SK-MEL-5 (cell line): ENCODE measurements at regions not wholly inside any gene's neighbourhood (a gene's known extent, or its start where the extent isn't known, plus 50 kb on each side); places are given as distances from the start of the nearest gene placed in this dataset.

ENCODE experiments used
- DNase-seq: peaks from one replicate; pipeline ENCODE4 v3.0.0-alpha.2; 2016; ENCODE audit warnings: low read depth, low spot score
- in situ Hi-C: cut with HindIII; loops from 2 replicates; pipeline ENCODE4 v1.10.0; 2016; ENCODE audit warnings: low sequenced_read_pairs, high pct_unique_total_duplicates, low pct_unique_long_range_greater_than_20kb

DNA sequence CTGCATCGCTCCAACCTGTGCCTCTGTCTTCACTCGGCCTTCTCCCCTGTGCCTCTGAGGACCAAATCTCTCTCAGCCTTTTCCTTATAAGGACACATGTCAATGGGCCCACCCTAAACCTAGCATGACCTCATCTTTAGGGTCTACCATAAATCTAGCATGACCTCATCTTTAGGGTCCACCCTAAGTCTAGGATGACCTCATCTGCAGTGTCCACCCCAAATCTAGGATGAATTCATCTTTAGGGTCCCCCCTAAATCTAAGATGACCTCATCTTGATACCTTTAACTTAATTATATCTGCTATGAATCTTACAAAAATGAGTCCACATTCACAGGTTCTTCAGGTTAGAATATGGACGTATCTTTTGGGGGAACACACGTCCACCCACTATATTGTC, 131.1 kb upstream of the RPL38 start:
- in situ Hi-C loops = no loop called here
- DNase-seq = no peak

- in situ Hi-C loops = no loop called here
- DNase-seq = no peak
Measured at GRCh38 chr17:74076446-74076845, 127.0 kb upstream of the RPL38 start.

DNA sequence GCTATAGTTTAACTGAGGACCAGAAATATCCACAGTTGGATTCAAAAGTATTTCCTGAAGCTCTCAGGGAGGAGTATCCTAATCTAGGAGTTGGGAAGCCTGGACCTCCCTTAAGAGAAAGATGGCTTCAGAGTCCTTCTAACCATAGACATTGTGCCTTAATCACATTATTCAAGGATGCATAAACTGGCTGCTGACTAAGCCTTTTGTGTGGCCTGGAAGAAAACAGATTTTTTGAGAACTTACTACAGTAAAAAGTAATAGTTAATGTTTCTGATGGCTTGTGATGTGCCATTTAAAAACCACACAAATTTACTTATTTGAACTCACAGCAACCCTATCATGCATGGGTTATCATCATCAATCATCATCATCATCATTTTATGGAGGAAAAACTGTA, 126.2 kb upstream of the RPL38 start:
- no peak for DNase-seq
- in situ Hi-C loops = no loop called here

DNA sequence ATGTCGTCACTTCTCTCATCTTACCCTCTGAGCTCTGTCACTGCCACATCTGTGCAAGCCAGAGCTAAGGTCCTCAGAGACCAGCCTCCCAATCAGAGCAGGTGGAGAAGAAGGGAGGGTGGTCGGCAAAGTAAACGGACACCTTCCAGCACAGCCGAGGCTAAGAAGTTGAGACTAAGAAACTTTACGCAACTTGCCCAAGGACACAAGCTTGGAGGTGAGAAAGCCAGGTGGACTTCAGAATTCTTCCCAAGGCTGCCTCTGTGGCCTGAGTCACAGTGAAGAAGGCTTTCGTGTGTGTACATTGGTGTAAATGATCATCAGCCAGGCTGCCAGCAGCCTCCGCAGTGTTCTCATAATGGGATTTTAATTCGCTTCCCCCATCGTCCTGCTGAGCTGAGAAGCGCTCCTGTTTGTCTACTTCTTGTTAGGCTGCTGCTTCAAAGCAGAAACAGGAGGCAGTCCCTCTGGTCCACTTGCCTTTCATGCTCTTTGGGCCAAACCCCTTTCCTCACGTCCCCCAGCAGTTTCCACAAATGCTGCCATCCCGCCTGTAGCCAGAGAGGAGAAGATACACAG, 125.0 kb upstream of the RPL38 start:
- no peak for DNase-seq
- in situ Hi-C loops = no loop called here

DNA sequence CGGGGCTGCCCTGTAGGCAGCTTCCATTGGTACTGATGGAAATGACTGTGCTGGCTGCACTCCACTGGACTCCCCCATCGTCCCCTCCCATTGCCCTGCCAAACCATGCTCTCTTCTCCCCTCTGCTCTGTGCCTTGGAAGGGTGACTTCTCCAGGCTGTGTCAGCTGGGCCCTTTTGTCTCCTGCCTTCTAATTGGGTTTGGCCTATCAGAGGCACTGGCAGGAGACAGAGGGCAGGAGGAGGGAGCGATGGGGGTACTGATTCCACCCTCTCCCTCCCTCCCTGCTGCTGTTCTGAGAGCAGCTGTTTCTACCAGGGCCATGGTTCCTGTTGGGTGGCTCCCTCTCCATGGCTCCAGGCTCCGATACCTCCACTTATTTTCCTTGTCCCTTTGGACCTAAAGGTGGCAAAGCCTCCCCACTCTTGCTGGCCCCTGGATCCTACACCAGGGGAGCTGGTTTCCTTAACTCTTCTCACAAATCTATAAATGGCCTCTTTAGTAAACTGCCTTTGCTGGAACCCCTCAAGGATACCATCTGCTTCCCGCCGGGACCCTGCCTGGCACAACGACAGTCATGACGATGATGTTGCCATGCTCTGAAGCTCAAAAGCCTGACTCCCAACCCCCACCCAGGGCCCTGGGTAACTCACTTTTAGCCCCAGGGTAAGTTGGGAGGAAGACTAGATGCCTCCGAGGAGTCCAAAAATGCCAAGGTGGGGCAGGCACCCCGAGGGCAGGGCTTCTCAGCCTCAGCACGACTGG, 123.8 kb upstream of the RPL38 start:
- no peak for DNase-seq
- in situ Hi-C loops = no loop called here

DNA sequence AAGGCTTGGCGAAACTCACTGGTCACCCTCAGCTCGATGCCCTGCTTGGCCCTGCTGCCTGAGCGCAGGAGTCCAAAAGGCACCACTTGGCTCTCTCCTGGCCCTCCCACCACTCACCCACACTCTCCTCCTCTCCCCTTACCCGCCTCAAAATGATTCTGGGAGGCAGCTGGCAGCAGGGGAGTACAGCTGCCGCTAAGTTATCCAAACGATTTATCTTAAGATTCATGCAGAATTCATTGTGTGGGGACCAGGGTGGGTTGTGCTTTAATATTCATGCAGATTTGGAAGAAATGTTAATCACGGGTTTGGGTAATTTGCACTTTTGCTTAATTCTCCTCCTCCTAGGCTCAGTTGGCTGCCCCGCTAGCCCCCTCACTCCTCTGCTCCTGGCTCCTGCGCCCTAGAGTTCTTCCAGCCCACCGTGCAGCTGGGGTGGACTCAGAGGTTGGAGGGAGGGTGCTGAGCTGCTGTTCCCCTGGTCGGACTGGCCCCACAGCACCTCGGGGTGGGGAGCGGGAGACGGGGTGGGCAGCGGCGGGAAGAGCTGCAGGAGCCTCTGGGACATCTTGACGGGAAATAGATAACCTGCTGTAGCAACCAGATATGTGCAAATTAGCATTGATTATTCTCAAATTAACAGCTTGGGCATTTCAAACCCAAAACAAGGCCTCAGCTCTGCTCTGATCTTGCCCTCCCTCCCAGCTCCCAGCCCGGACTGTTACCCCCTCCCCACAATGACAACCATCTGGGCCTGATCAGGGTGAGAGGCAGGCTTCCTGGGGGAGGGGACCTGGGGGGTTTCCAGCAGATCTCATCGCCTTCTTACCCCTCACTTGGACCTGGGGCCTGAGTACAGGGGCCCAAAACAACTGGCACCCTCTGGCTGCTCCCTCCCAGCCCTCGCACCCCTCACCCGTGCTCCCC, 122.6 kb upstream of the RPL38 start:
- in situ Hi-C loops = no loop called here
- DNase-seq = no peak

DNA sequence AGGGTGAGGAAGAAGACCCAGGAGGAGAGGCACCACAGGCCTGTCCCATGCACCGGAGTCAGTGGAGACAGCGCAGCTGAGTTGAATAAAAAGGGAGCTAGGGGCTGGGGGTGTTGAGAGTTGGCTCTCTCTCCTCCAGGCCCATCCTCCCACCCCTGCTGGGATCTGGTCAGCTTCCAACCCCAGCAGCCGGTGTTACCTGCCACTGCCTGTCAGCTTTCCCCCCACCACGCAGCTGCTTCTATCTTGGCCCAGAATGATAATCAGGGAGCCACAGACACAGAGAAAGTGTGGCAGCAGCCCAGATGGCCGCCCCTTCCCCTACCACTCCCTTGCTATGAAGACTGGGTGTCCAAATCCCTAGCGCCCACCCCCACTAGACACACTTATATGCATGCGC, 120.6 kb upstream of the RPL38 start:
- in situ Hi-C loops = no loop called here

DNA sequence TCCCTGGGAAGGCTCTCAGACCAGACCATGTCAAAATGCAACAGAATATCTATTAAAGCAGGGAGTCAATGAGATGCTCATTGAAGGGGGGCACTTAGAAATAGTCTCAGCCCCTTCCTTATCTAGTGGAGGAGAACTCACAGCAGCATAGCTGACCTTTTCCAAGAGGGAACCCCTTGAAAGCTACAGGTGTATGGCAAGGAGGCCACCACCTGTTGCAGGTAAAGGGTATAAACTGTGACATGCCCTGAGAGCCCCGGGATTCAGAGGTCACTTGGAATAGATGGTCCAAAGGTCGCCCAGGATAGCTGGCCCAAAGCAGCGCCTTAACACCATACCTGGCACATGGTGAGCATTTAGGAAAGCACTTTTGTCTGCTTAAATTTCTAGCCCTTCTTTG, 120.2 kb upstream of the RPL38 start:
- no peak for DNase-seq
- in situ Hi-C loops = no loop called here

More for the DNA sequence above, 120.6 kb upstream of the RPL38 start:
- DNase-seq = no peak

DNA sequence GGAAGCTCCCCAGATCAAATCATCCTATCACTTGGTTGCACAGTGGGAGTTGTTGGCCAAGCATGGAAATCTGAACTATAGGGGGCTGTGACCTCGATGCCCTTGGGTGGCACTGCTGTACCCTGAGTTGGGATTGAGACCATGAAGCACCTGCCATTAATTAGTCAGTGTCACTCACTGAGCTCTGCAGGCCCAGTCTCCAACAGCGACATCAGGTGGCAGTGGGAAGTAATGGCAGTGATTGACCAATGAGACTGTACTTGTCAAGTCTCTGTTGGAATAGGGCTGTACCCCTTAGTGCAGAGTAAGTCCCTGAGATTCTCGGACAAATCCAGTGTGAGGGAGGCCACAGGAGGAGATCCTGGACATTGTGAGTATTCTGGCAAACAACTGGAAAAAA, 118.0 kb upstream of the RPL38 start:
- in situ Hi-C loops = no loop called here
- peak; percentile 53 for DNase-seq

GRCh38 chr17:74087002-74087585, 116.4 kb upstream of the RPL38 start:
- in situ Hi-C loops = no loop called here
- no peak for DNase-seq

DNA sequence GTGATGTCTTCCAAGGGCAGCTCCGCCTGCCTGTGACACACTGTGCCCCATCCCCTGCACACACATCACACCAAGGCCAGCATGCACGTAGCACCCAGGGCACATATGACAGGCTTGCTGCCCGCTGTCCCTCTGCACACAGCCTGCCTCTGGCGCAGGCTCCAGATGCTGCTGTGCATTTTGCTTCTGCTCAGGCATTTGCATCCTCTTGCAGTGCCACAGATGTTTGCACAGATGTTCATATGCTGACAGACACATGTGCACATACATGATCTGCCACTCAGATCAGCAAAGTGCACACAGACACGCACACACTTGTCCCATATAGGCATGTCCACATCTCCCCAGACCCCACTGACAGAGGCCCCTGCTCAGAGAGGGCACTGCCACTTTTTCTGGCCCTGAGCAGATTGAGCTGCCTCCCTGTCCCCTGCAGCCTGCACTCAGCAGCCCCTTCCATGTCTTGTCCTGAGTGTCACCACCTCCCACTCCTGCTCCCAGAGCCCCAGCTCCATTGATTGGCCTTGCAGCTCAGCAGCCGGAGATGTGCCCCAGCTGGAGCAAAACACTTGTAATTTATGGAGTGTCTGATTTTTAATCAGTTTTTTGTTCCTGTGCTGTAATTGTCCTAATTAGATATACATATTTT, 115.1 kb upstream of the RPL38 start:
- in situ Hi-C loops = no loop called here

DNA sequence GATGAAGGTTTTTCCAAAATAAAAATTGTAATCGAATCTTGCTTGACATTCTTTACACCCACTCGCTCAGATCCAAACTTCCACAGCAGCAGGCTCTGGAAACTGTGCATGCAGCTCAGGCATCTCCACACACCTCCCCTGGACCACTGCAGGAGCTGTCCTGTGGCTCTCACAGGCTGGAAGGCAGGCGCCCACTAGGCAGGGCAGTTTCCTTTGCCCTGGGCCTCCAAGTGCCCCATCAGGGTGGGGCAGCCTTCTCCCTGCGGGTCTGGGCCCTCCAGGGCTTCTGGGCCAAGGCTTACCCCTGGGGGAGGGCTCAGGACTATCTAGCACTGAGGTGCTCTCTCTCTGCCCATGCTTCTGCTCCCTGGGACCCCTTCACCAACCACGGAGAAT, 114.5 kb upstream of the RPL38 start:
- in situ Hi-C loops = no loop called here

More for the DNA sequence above, 115.1 kb upstream of the RPL38 start:
- no peak for DNase-seq

GRCh38 chr17:74089380-74089779, 114.1 kb upstream of the RPL38 start:
- no peak for DNase-seq
- in situ Hi-C loops = no loop called here

More for the DNA sequence above, 114.5 kb upstream of the RPL38 start:
- DNase-seq = no peak

- DNase-seq = peak; percentile 94
- in situ Hi-C loops = no loop called here
Measured at GRCh38 chr17:74089869-74090464, 113.5 kb upstream of the RPL38 start.

GRCh38 chr17:74094651-74095050, 108.8 kb upstream of the RPL38 start:
- DNase-seq = no peak

GRCh38 chr17:74096456-74096855, 107.0 kb upstream of the RPL38 start:
- in situ Hi-C loops = no loop called here
- no peak for DNase-seq

More at GRCh38 chr17:74094651-74095050, 108.8 kb upstream of the RPL38 start:
- in situ Hi-C loops = no loop called here

- DNase-seq = no peak
- in situ Hi-C loops = no loop called here
Measured at GRCh38 chr17:74097450-74098135, 105.9 kb upstream of the RPL38 start.
